Stimulated activated CD8-positive, alpha-beta memory T cell treated with anti-CD3 and anti-CD28 coated beads, Interleukin-12 subunit alpha, Interleukin-12 subunit beta, amount 100 ng/mL, for 24 hours (primary cell): ENCODE measurements at regions not wholly inside any gene's neighbourhood (a gene's known extent, or its start where the extent isn't known, plus 50 kb on each side); places are given as distances from the start of the nearest gene placed in this dataset.
"Not testable (repeated sequence)": the region's sequence is repeated elsewhere in the genome, so short reads cannot be mapped to it uniquely, and the experiment has no call there.

ENCODE experiments used
- DNase-seq: peaks from one replicate; pipeline ENCODE4 v3.0.0-alpha.2; 2020; ENCODE audit errors: extremely low read depth

GRCh38 chr21:17393413-17393812 is 119.4 kb upstream of the CXADR start:
- DNase-seq, result no peak

- no peak for DNase-seq
Measured at GRCh38 chr21:17396948-17397347, 115.9 kb upstream of the CXADR start.

- no peak for DNase-seq
Measured at GRCh38 chr21:17397703-17398102, 115.1 kb upstream of the CXADR start.

GRCh38 chr21:17398954-17399353 is 113.9 kb upstream of the CXADR start:
- not testable (repeated sequence) for DNase-seq

- DNase-seq, result no peak
Measured at GRCh38 chr21:17402937-17403336, 109.9 kb upstream of the CXADR start.

- DNase-seq, result no peak
Measured at GRCh38 chr21:17406202-17406601, 106.6 kb upstream of the CXADR start.

GRCh38 chr21:17414766-17415165 is 98.1 kb upstream of the CXADR start:
- DNase-seq, result no peak

- no peak for DNase-seq
Measured at GRCh38 chr21:17416139-17416538, 96.7 kb upstream of the CXADR start.

GRCh38 chr21:17422931-17423330 is 89.9 kb upstream of the CXADR start:
- no peak for DNase-seq

- no peak for DNase-seq
Measured at GRCh38 chr21:17427157-17427556, 85.7 kb upstream of the CXADR start.

- DNase-seq, result no peak
Measured at GRCh38 chr21:17427831-17428483, 84.9 kb upstream of the CXADR start.

GRCh38 chr21:17428484-17428869 is 84.4 kb upstream of the CXADR start:
- no peak for DNase-seq

- DNase-seq, result no peak
Measured at GRCh38 chr21:17428980-17429379, 83.9 kb upstream of the CXADR start.

- no peak for DNase-seq
Measured at GRCh38 chr21:17429936-17430335, 82.9 kb upstream of the CXADR start.

GRCh38 chr21:17432732-17433057 is 80.1 kb upstream of the CXADR start:
- DNase-seq, result no peak

GRCh38 chr21:17433730-17434129 is 79.1 kb upstream of the CXADR start:
- no peak for DNase-seq

- no peak for DNase-seq
Measured at GRCh38 chr21:17435565-17436543, 77.0 kb upstream of the CXADR start.

- DNase-seq, result no peak
Measured at GRCh38 chr21:17436626-17437111, 76.2 kb upstream of the CXADR start.

GRCh38 chr21:17438635-17439034 is 74.2 kb upstream of the CXADR start:
- no peak for DNase-seq

GRCh38 chr21:17440969-17441368 is 71.9 kb upstream of the CXADR start:
- no peak for DNase-seq

GRCh38 chr21:17441370-17441769 is 71.5 kb upstream of the CXADR start:
- DNase-seq, result no peak

- DNase-seq, result no peak
Measured at GRCh38 chr21:17442165-17442564, 70.7 kb upstream of the CXADR start.

GRCh38 chr21:17444828-17445227 is 68.0 kb upstream of the CXADR start:
- DNase-seq, result no peak
